HEK293 (cell line): ENCODE measurements at regions not wholly inside any gene's neighbourhood (a gene's known extent, or its start where the extent isn't known, plus 50 kb on each side); places are given as distances from the start of the nearest gene placed in this dataset.

ENCODE experiments used
- CTCF ChIA-PET: fragments of 350-600 bp; formaldehyde crosslinking; extraction: SDS; loops from one replicate; lab custom pipeline; 2021; ENCODE audit warnings: antibody characterized with exemption; lab: Yijun Ruan, JAX
- POLR2A ChIA-PET: fragments of 300-600 bp; formaldehyde crosslinking; extraction: SDS; loops from one replicate; lab custom pipeline; 2020; ENCODE audit warnings: antibody characterized with exemption, inconsistent platforms; lab: Yijun Ruan, JAX
- H3K27ac ChIP-seq: fragments of 200-500 bp; sonication (Bioruptor generic); 2 replicates; pipeline ENCODE4 v1.5.1; 2014; ENCODE audit warnings: low read depth, low read length, control low read depth, inconsistent platforms; ENCODE audit errors: extremely low read depth
- H3K36me3 ChIP-seq, 2 experiments: fragments of 200-500 bp in 1 of 2; sonication (Bioruptor generic) in 1 of 2; 1 replicate in 1 of 2; 2 replicates in 1 of 2; pipeline ENCODE4 v1.5.1; 2014 to 2017; ENCODE audit warnings: inconsistent platforms in 2 of 2, low read length in 2 of 2; ENCODE audit not compliant: control insufficient read depth in 2 of 2, insufficient read depth in 1 of 2
- H3K4me1 ChIP-seq: fragments of 200-500 bp; sonication (Bioruptor generic); 2 replicates; pipeline ENCODE4 v1.5.1; 2014; ENCODE audit warnings: mild to moderate bottlenecking, low read length, inconsistent platforms; ENCODE audit not compliant: control insufficient read depth, insufficient read depth
- H3K4me3 ChIP-seq: 2 replicates; pipeline ENCODE4 v1.5.1; 2011; ENCODE audit warnings: low read depth, mild to moderate bottlenecking, control low read depth, low read length, moderate library complexity
- H3K9me3 ChIP-seq: fragments of 200-500 bp; sonication (Bioruptor generic); 2 replicates; pipeline ENCODE4 v1.5.1; 2014; ENCODE audit warnings: low read depth, low read length, inconsistent platforms; ENCODE audit not compliant: control insufficient read depth, insufficient read depth
- EGR2 ChIP-seq: fragments of 450-650 bp; formaldehyde crosslinking; IDR thresholded peaks from 2 replicates; pipeline ENCODE4 v1.5.1; 2016; ENCODE audit warnings: low read depth, missing biosample characterization, missing genetic modification characterization
- RBAK ChIP-seq: fragments of 450-650 bp; formaldehyde crosslinking; IDR thresholded peaks from 2 replicates; pipeline ENCODE4 v1.5.1; 2016; ENCODE audit warnings: missing biosample characterization, missing genetic modification characterization
- REPIN1 ChIP-seq: fragments of 450-650 bp; formaldehyde crosslinking; IDR thresholded peaks from 2 replicates; pipeline ENCODE4 v1.5.1; 2017; ENCODE audit warnings: missing biosample characterization, missing genetic modification characterization, low read depth
- SP7 ChIP-seq: fragments of 450-650 bp; formaldehyde crosslinking; IDR thresholded peaks from 2 replicates; pipeline ENCODE4 v1.5.1; 2016; ENCODE audit warnings: missing biosample characterization, missing genetic modification characterization
- ZIC2 ChIP-seq: fragments of 450-650 bp; formaldehyde crosslinking; IDR thresholded peaks from 2 replicates; pipeline ENCODE4 v1.5.1; 2016; ENCODE audit warnings: missing biosample characterization, missing genetic modification characterization
- ZNF10 ChIP-seq: fragments of 450-650 bp; formaldehyde crosslinking; IDR thresholded peaks from 2 replicates; pipeline ENCODE4 v1.5.1; 2017; ENCODE audit warnings: missing biosample characterization, missing genetic modification characterization
- ZNF140 ChIP-seq: fragments of 450-650 bp; formaldehyde crosslinking; IDR thresholded peaks from 2 replicates; pipeline ENCODE4 v1.5.1; 2016; ENCODE audit warnings: missing biosample characterization, missing genetic modification characterization
- ZNF184 ChIP-seq: fragments of 450-650 bp; IDR thresholded peaks from 2 replicates; pipeline ENCODE4 v1.5.1; 2018; ENCODE audit warnings: missing biosample characterization, mild to moderate bottlenecking, missing genetic modification characterization
- ZNF2 ChIP-seq: fragments of 450-650 bp; formaldehyde crosslinking; IDR thresholded peaks from 2 replicates; pipeline ENCODE4 v1.5.1; 2016; ENCODE audit warnings: missing biosample characterization, missing genetic modification characterization
- ZNF23 ChIP-seq: fragments of 450-650 bp; formaldehyde crosslinking; IDR thresholded peaks from 2 replicates; pipeline ENCODE4 v1.5.1; 2016; ENCODE audit warnings: missing biosample characterization, missing genetic modification characterization, borderline replicate concordance
- ZNF394 ChIP-seq: fragments of 450-650 bp; formaldehyde crosslinking; IDR thresholded peaks from 2 replicates; pipeline ENCODE4 v1.5.1; 2016; ENCODE audit warnings: missing biosample characterization, missing genetic modification characterization, mild to moderate bottlenecking, moderate library complexity, borderline replicate concordance
- ZNF416 ChIP-seq: fragments of 450-650 bp; formaldehyde crosslinking; IDR thresholded peaks from 2 replicates; pipeline ENCODE4 v1.5.1; 2016; ENCODE audit warnings: missing biosample characterization, missing genetic modification characterization
- ZNF623 ChIP-seq: fragments of 450-650 bp; formaldehyde crosslinking; IDR thresholded peaks from 2 replicates; pipeline ENCODE4 v1.5.1; 2016; ENCODE audit warnings: missing biosample characterization, missing genetic modification characterization
- ZNF670 ChIP-seq: fragments of 450-650 bp; formaldehyde crosslinking; IDR thresholded peaks from 2 replicates; pipeline ENCODE4 v1.5.1; 2016; ENCODE audit warnings: missing biosample characterization, missing genetic modification characterization, low read depth
- ZNF707 ChIP-seq: fragments of 450-650 bp; formaldehyde crosslinking; IDR thresholded peaks from 2 replicates; pipeline ENCODE4 v1.5.1; 2016; ENCODE audit warnings: missing biosample characterization, missing genetic modification characterization
- ZNF76 ChIP-seq: fragments of 450-650 bp; formaldehyde crosslinking; IDR thresholded peaks from 2 replicates; pipeline ENCODE4; 2016; ENCODE audit warnings: low read depth, missing biosample characterization, missing genetic modification characterization, borderline replicate concordance
- ZSCAN16 ChIP-seq: fragments of 450-650 bp; formaldehyde crosslinking; IDR thresholded peaks from 2 replicates; pipeline ENCODE4 v1.5.1; 2016; ENCODE audit warnings: missing biosample characterization, missing genetic modification characterization
- ZSCAN23 ChIP-seq: fragments of 450-650 bp; formaldehyde crosslinking; IDR thresholded peaks from 2 replicates; pipeline ENCODE4 v1.5.1; 2016; ENCODE audit warnings: missing biosample characterization, missing genetic modification characterization
- TF ChIP-seq, protein P1 (sequence below): fragments of 450-650 bp; formaldehyde crosslinking; IDR thresholded peaks from 2 replicates; pipeline ENCODE4 v1.5.1; 2016; ENCODE audit warnings: missing biosample characterization, missing genetic modification characterization
- TF ChIP-seq, protein P2 (sequence below): fragments of 450-650 bp; formaldehyde crosslinking; IDR thresholded peaks from 2 replicates; pipeline ENCODE4 v1.5.1; 2016; ENCODE audit warnings: missing biosample characterization, missing genetic modification characterization, low read depth
- TF ChIP-seq, protein P3 (sequence below): fragments of 450-650 bp; formaldehyde crosslinking; IDR thresholded peaks from 2 replicates; pipeline ENCODE4 v1.5.1; 2016; ENCODE audit warnings: missing biosample characterization, missing genetic modification characterization

DNA sequence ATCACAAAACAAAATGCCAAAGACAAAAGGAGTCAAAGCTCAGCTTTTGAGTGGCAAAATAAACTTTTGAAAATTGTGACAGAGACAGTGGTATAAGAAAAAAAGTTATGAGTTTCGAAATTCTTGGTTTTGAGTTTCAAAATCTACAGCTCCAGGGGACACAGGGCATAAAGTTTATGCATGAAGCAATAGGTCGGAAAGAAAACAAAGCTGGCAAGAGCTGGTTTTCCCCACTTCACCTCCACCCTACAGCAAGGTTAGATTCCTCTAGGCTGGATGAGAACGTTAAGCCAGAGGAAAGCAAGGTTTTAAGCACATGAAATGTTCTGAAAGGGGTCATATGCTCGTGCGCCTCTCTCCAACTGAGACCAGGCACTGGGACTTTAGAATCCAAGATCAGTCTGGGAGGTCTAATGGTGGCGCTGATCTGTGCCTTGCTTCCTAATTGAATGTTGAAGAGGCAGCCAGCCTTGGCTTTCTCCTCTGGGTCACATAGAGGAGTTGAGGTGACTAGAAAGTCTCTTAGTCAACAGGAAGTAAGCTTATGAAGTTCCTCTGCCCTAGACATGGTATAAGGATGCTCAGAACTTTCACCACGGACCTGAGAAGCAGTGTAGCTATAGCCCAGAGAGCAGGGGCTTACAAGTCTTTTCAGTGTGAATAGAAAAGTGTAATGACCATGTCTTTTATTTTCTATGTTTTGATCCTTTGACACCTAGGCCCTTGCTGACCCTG, 167.7 kb upstream of the DMAC1 start:
- Histone ChIP-seq H3K4me3 (no peak overlapping the region), H3K36me3 (no peaks in the 10 kb centered on the region), H3K27ac (no peak overlapping the region), H3K4me1 (no peaks in the 10 kb centered on the region), H3K9me3 (no peaks in the 10 kb centered on the region)
- POLR2A ChIA-PET: no interaction called here
- CTCF ChIA-PET: interaction anchor here (1.1 kb wide), 1 partner anchor 928 kb away, joined by 3 read pairs; no protein-coding TSS in a partner anchor
- TF ChIP-seq ZNF2 (tag by site-specific recombination): no peak
- TF ChIP-seq, protein P1, sequence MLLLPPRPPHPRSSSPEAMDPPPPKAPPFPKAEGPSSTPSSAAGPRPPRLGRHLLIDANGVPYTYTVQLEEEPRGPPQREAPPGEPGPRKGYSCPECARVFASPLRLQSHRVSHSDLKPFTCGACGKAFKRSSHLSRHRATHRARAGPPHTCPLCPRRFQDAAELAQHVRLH (tag by site-specific recombination): no peak
- no peak for TF ChIP-seq ZNF76 (tag by site-specific recombination)
- TF ChIP-seq ZNF140: no peak
- TF ChIP-seq ZNF184 (tag by site-specific recombination): no peak
- no peak for TF ChIP-seq ZSCAN23 (tag by site-specific recombination)
- no peak for TF ChIP-seq REPIN1 (tag by site-specific recombination)
- TF ChIP-seq, protein P2, sequence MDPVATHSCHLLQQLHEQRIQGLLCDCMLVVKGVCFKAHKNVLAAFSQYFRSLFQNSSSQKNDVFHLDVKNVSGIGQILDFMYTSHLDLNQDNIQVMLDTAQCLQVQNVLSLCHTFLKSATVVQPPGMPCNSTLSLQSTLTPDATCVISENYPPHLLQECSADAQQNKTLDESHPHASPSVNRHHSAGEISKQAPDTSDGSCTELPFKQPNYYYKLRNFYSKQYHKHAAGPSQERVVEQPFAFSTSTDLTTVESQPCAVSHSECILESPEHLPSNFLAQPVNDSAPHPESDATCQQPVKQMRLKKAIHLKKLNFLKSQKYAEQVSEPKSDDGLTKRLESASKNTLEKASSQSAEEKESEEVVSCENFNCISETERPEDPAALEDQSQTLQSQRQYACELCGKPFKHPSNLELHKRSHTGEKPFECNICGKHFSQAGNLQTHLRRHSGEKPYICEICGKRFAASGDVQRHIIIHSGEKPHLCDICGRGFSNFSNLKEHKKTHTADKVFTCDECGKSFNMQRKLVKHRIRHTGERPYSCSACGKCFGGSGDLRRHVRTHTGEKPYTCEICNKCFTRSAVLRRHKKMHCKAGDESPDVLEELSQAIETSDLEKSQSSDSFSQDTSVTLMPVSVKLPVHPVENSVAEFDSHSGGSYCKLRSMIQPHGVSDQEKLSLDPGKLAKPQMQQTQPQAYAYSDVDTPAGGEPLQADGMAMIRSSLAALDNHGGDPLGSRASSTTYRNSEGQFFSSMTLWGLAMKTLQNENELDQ: no peak
- no peak for TF ChIP-seq ZSCAN16
- TF ChIP-seq ZNF670: no peak
- TF ChIP-seq SP7: no peak
- TF ChIP-seq ZNF10: no peak
- TF ChIP-seq ZNF394 (tag by site-specific recombination): no peak
- TF ChIP-seq ZNF623: no peak
- TF ChIP-seq ZNF416 (tag by site-specific recombination): no peak
- no peak for TF ChIP-seq EGR2
- TF ChIP-seq ZNF23 (tag by site-specific recombination): no peak

DNA sequence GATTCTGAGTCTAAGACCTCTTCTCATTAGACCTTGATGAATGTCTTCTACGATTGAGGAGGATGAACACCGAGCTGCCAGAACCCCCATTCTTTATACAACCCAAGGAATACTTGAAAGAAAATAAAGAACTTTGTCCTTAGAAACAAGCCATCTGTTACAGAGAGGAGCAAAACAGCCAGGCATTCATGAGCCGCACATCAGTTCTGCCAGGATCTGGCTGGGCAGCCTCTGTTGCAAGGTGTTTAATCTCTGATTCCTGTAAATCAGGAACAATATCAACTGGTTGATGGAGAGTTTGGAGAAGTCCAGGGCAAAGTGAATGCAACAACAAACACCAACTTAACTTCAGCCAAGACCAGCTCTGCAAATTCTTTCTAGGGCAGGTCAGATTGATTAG, 165.5 kb upstream of the DMAC1 start:
- POLR2A ChIA-PET: no interaction called here
- TF ChIP-seq ZIC2 (tag by site-specific recombination) (no peak), ZNF707 (tag by site-specific recombination) (no peak), RBAK (tag by site-specific recombination) (no peak), ZNF394 (tag by site-specific recombination) (no peak), ZNF140 (no peak)
- TF ChIP-seq, protein P3, sequence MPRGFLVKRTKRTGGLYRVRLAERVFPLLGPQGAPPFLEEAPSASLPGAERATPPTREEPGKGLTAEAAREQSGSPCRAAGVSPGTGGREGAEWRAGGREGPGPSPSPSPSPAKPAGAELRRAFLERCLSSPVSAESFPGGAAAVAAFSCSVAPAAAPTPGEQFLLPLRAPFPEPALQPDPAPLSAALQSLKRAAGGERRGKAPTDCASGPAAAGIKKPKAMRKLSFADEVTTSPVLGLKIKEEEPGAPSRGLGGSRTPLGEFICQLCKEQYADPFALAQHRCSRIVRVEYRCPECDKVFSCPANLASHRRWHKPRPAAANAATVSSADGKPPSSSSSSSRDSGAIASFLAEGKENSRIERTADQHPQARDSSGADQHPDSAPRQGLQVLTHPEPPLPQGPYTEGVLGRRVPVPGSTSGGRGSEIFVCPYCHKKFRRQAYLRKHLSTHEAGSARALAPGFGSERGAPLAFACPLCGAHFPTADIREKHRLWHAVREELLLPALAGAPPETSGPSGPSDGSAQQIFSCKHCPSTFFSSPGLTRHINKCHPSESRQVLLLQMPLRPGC (tag by site-specific recombination): no peak
- no peaks in the 10 kb centered on the region for H3K4me1 ChIP-seq
- no peak overlapping the region for H3K4me3 ChIP-seq
- H3K9me3 ChIP-seq: no peaks in the 10 kb centered on the region
- H3K27ac ChIP-seq: no peak overlapping the region
- CTCF ChIA-PET: interaction anchor here (0.6 kb wide), 1 partner anchor 8 kb away, joined by 5 read pairs; no protein-coding TSS in a partner anchor
- H3K36me3 ChIP-seq: no peaks in the 10 kb centered on the region
